Mesenchymal stem cell (in vitro differentiated cells and primary cell): ENCODE measurements at regions not wholly inside any gene's neighbourhood (a gene's known extent, or its start where the extent isn't known, plus 50 kb on each side); places are given as distances from the start of the nearest gene placed in this dataset.
A peak's percentile ranks its signal among the peaks of the same experiment; 100 is the strongest.

Source experiments
- DNase-seq: peaks from one replicate; pipeline ENCODE4 v3.0.0-alpha.2; 2013
- H2AFZ ChIP-seq: one replicate; pipeline ENCODE4 v1.6.1; 2013; ENCODE audit warnings: low read depth, mild to moderate bottlenecking, control low read depth, inconsistent platforms, low read length, moderate library complexity
- H2AK5ac ChIP-seq: 2 replicates; pipeline ENCODE4 v1.6.1; 2013; ENCODE audit warnings: low read length, moderate library complexity, mild to moderate bottlenecking, inconsistent platforms; ENCODE audit not compliant: severe bottlenecking
- H2BK120ac ChIP-seq: one replicate; pipeline ENCODE4 v1.6.1; 2013; ENCODE audit warnings: low read depth, mild to moderate bottlenecking, inconsistent platforms, low read length, moderate library complexity
- H2BK12ac ChIP-seq, 2 experiments: one replicate each; pipeline ENCODE4 v1.6.1; 2013; ENCODE audit warnings: inconsistent platforms in 2 of 2, low read length in 2 of 2, mild to moderate bottlenecking in 2 of 2, moderate library complexity in 2 of 2, control low read depth in 1 of 2
- H2BK15ac ChIP-seq: one replicate; pipeline ENCODE4 v1.6.1; 2013; ENCODE audit warnings: mild to moderate bottlenecking, low read depth, inconsistent platforms; ENCODE audit not compliant: poor library complexity, severe bottlenecking
- H2BK5ac ChIP-seq: 2 replicates; pipeline ENCODE4 v1.6.1; 2013; ENCODE audit warnings: low read depth, mild to moderate bottlenecking, low read length, control low read depth, inconsistent platforms; ENCODE audit not compliant: poor library complexity, severe bottlenecking
- H3K14ac ChIP-seq, 2 experiments: one replicate each; pipeline ENCODE4 v1.6.1; 2013; ENCODE audit warnings: inconsistent platforms in 2 of 2, low read length in 2 of 2, control low read depth in 1 of 2, mild to moderate bottlenecking in 1 of 2, moderate library complexity in 1 of 2
- H3K18ac ChIP-seq, 2 experiments: one replicate each; pipeline ENCODE4 v1.6.1; 2013; ENCODE audit warnings: inconsistent platforms in 2 of 2, low read length in 2 of 2, control low read depth in 1 of 2, low read depth in 1 of 2, mild to moderate bottlenecking in 1 of 2
- H3K23ac ChIP-seq, 2 experiments: one replicate each; pipeline ENCODE4 v1.6.1; 2013; ENCODE audit warnings: inconsistent platforms in 2 of 2, low read length in 2 of 2, mild to moderate bottlenecking in 2 of 2, moderate library complexity in 2 of 2, control low read depth in 1 of 2
- H3K27ac ChIP-seq: 2 replicates; pipeline ENCODE4 v1.5.1; 2013; ENCODE audit warnings: mild to moderate bottlenecking, moderate library complexity, low read length, control low read depth, inconsistent platforms; ENCODE audit not compliant: poor library complexity, severe bottlenecking
- H3K27me3 ChIP-seq, 2 experiments: 2 replicates each; pipeline versions ENCODE4 v1.6.1 to v1.7.0; 2013; ENCODE audit warnings: low read length in 2 of 2, mild to moderate bottlenecking in 2 of 2, moderate library complexity in 2 of 2, control low read depth in 1 of 2, inconsistent platforms in 1 of 2; ENCODE audit not compliant: control insufficient read depth in 1 of 2, insufficient read depth in 1 of 2
- H3K36me3 ChIP-seq, 2 experiments: 2 replicates each; pipeline versions ENCODE4 v1.6.1 to v1.7.0; 2013; ENCODE audit warnings: low read length in 2 of 2, control low read depth in 1 of 2, inconsistent platforms in 1 of 2, low read depth in 1 of 2, mild to moderate bottlenecking in 1 of 2; ENCODE audit not compliant: insufficient read depth in 2 of 2, control insufficient read depth in 1 of 2
- H3K4ac ChIP-seq, 2 experiments: one replicate each; pipeline ENCODE4 v1.6.1; 2013; ENCODE audit warnings: inconsistent platforms in 2 of 2, low read length in 2 of 2, mild to moderate bottlenecking in 2 of 2, moderate library complexity in 2 of 2, control low read depth in 1 of 2, low read depth in 1 of 2
- H3K4me1 ChIP-seq: 2 replicates; pipeline ENCODE4 v1.6.1; 2013; ENCODE audit warnings: low read depth, low read length, control low read depth; ENCODE audit not compliant: control insufficient read depth, insufficient read depth
- H3K4me2 ChIP-seq: 2 replicates; pipeline ENCODE4 v1.6.1; 2013; ENCODE audit warnings: low read length, mild to moderate bottlenecking, inconsistent platforms; ENCODE audit not compliant: poor library complexity, severe bottlenecking
- H3K4me3 ChIP-seq, 2 experiments: 2 replicates each; pipeline versions ENCODE4 v1.5.1 to v1.7.0; 2013; ENCODE audit warnings: low read length in 2 of 2, mild to moderate bottlenecking in 2 of 2, control low read depth in 1 of 2, low read depth in 1 of 2; ENCODE audit not compliant: insufficient read depth in 1 of 2
- H3K79me1 ChIP-seq: replicated peaks from 2 replicates; pipeline ENCODE4 v1.6.1; 2013; ENCODE audit warnings: mild to moderate bottlenecking, control low read depth, low read length, inconsistent platforms; ENCODE audit not compliant: poor library complexity, severe bottlenecking
- H3K9ac ChIP-seq: 2 replicates; pipeline ENCODE4 v1.7.0; 2013; ENCODE audit warnings: mild to moderate bottlenecking, low read length, moderate library complexity
- H3K9me3 ChIP-seq: 2 replicates; pipeline ENCODE4 v1.7.0; 2013; ENCODE audit warnings: mild to moderate bottlenecking, low read length; ENCODE audit not compliant: control insufficient read depth
- H4K8ac ChIP-seq: one replicate; pipeline ENCODE4 v1.6.1; 2013; ENCODE audit warnings: inconsistent platforms, mild to moderate bottlenecking, low read length, moderate library complexity
- H4K91ac ChIP-seq: one replicate; pipeline ENCODE4 v1.6.1; 2013; ENCODE audit warnings: mild to moderate bottlenecking, low read length, inconsistent platforms
- WGBS: methylation state at CpG from one replicate; pipeline ENCODE4 v1.1.7; 2013; ENCODE audit warnings: mixed read lengths; 5-methylcytosine and 5-hydroxymethylcytosine counted together

GRCh38 chr14:25836636-25837035 is 761.2 kb downstream of the NOVA1 start:
- Histone ChIP-seq H4K8ac (no peak overlapping the region), H3K4me2 (no peak overlapping the region), H3K9ac (no peak overlapping the region), H3K9me3 (no peaks in the 10 kb centered on the region), H2BK5ac (no peak overlapping the region), H3K4me3 (no peak overlapping the region), H3K36me3 (no peaks in the 10 kb centered on the region), H2BK120ac (no peak overlapping the region), H3K4ac (no peak overlapping the region), H3K4me1 (no peaks in the 10 kb centered on the region), H3K23ac (no peak overlapping the region), H2AFZ (no peak overlapping the region), H3K18ac (no peak overlapping the region), H3K14ac (no peak overlapping the region), H2AK5ac (no peak overlapping the region), H4K91ac (no peak overlapping the region), H2BK12ac (no peak overlapping the region), H3K27me3 (no peaks in the 10 kb centered on the region), H3K27ac (no peak overlapping the region), H3K79me1 (no peaks in the 10 kb centered on the region), H2BK15ac (no peak overlapping the region)
- no peak for DNase-seq
- WGBS: 70% methylated on average over 2 of the region's 3 CpGs

GRCh38 chr14:25833341-25834126 is 764.3 kb downstream of the NOVA1 start:
- Histone ChIP-seq H3K14ac (no peak overlapping the region), H3K27ac (no peak overlapping the region), H3K4me2 (no peak overlapping the region), H3K4me3 (no peak overlapping the region), H3K79me1 (no peaks in the 10 kb centered on the region), H3K4me1 (no peaks in the 10 kb centered on the region), H2BK15ac (no peak overlapping the region), H3K9me3 (no peaks in the 10 kb centered on the region), H2BK5ac (no peak overlapping the region), H3K18ac (no peak overlapping the region), H2AFZ (no peak overlapping the region), H3K27me3 (no peaks in the 10 kb centered on the region), H4K8ac (no peak overlapping the region), H2BK12ac (no peak overlapping the region), H2BK120ac (no peak overlapping the region), H3K9ac (no peak overlapping the region), H3K4ac (no peak overlapping the region), H3K36me3 (no peaks in the 10 kb centered on the region), H2AK5ac (no peak overlapping the region), H4K91ac (no peak overlapping the region), H3K23ac (no peak overlapping the region)
- 61% methylated on average over 10 of the region's 12 CpGs for whole genome bisulfite sequencing
- peak; percentile 17 for DNase-seq

- H3K4ac ChIP-seq: no peak overlapping the region
- H3K23ac ChIP-seq: no peak overlapping the region
- H3K27ac ChIP-seq: no peak overlapping the region
- no peak overlapping the region for H3K18ac ChIP-seq
- no peaks in the 10 kb centered on the region for H3K79me1 ChIP-seq
- H4K8ac ChIP-seq: no peak overlapping the region
- H2BK12ac ChIP-seq: no peak overlapping the region
- no peak overlapping the region for H3K9ac ChIP-seq
- H2BK120ac ChIP-seq: no peak overlapping the region
- H3K14ac ChIP-seq: no peak overlapping the region
- no peak overlapping the region for H3K4me3 ChIP-seq
- no peaks in the 10 kb centered on the region for H3K9me3 ChIP-seq
- WGBS: 63% methylated on average over 3 of the region's 4 CpGs
- no peak overlapping the region for H2BK5ac ChIP-seq
- H4K91ac ChIP-seq: no peak overlapping the region
- no peaks in the 10 kb centered on the region for H3K36me3 ChIP-seq
- no peak overlapping the region for H2BK15ac ChIP-seq
- no peaks in the 10 kb centered on the region for H3K4me1 ChIP-seq
- no peak overlapping the region for H2AK5ac ChIP-seq
- no peak overlapping the region for H2AFZ ChIP-seq
- no peak for DNase-seq
- H3K27me3 ChIP-seq: no peaks in the 10 kb centered on the region
- no peak overlapping the region for H3K4me2 ChIP-seq
Measured at GRCh38 chr14:25832585-25832984, 765.2 kb downstream of the NOVA1 start.

GRCh38 chr14:25828562-25828961 is 769.3 kb downstream of the NOVA1 start:
- H2AK5ac ChIP-seq: no peak overlapping the region
- H3K4me2 ChIP-seq: no peak overlapping the region
- no peak overlapping the region for H3K4ac ChIP-seq
- no peak overlapping the region for H3K9ac ChIP-seq
- no peaks in the 10 kb centered on the region for H3K79me1 ChIP-seq
- H2BK12ac ChIP-seq: no peak overlapping the region
- no peak overlapping the region for H2BK120ac ChIP-seq
- no peak overlapping the region for H3K14ac ChIP-seq
- DNase-seq: no peak
- no peak overlapping the region for H4K91ac ChIP-seq
- H2BK5ac ChIP-seq: no peak overlapping the region
- no peaks in the 10 kb centered on the region for H3K36me3 ChIP-seq
- 95% methylated on average over 3 of the region's 4 CpGs for WGBS
- H3K23ac ChIP-seq: no peak overlapping the region
- H3K27me3 ChIP-seq: no peaks in the 10 kb centered on the region
- H3K27ac ChIP-seq: no peak overlapping the region
- H2AFZ ChIP-seq: no peak overlapping the region
- no peak overlapping the region for H2BK15ac ChIP-seq
- H3K4me3 ChIP-seq: no peak overlapping the region
- H4K8ac ChIP-seq: no peak overlapping the region
- no peaks in the 10 kb centered on the region for H3K9me3 ChIP-seq
- no peak overlapping the region for H3K18ac ChIP-seq
- no peaks in the 10 kb centered on the region for H3K4me1 ChIP-seq
